GM19438 (cell line): ENCODE measurements at regions not wholly inside any gene's neighbourhood (a gene's known extent, or its start where the extent isn't known, plus 50 kb on each side); places are given as distances from the start of the nearest gene placed in this dataset.
"Not testable (repeated sequence)": the region's sequence is repeated elsewhere in the genome, so short reads cannot be mapped to it uniquely, and the experiment has no call there.

Source experiments
- ATAC-seq: cut with Tn5 transposase; IDR thresholded peaks from one replicate; pipeline ENCODE4 v1.9.1; 2021; ENCODE audit warnings: low read depth; ENCODE audit not compliant: unreplicated experiment

DNA sequence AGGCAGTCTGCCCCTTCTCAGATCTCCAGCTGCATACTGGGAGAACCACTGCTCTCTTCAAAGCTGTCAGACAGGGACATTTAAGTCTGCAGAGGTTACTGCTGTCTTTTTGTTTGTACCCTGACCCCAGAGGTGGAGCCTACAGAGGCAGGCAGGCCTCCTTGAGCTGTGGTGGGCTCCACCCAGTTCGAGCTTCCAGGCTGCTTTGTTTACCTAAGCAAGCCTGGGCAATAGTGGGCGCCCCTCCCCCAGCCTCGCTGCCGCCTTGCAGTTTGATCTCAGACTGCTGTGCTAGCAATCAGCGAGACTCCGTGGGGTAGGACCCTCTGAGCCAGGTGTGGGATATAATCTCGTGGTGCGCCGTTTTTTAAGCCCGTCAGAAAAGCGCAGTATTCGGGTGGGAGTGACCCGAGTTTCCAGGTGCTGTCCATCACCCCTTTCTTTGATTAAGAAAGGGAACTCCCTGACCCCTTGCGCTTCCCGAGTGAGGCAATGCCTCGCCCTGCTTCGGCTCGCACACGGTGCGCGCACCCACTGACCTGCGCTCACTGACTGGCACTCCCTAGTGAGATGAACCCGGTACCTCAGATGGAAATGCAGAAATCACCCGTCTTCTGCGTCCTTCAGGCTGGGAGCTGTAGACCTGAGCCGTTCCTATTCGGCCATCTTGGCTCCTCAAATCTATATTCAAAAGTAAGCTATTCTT, 224.4 kb downstream of the ZNF326 start:
- ATAC-seq = not testable (repeated sequence)

DNA sequence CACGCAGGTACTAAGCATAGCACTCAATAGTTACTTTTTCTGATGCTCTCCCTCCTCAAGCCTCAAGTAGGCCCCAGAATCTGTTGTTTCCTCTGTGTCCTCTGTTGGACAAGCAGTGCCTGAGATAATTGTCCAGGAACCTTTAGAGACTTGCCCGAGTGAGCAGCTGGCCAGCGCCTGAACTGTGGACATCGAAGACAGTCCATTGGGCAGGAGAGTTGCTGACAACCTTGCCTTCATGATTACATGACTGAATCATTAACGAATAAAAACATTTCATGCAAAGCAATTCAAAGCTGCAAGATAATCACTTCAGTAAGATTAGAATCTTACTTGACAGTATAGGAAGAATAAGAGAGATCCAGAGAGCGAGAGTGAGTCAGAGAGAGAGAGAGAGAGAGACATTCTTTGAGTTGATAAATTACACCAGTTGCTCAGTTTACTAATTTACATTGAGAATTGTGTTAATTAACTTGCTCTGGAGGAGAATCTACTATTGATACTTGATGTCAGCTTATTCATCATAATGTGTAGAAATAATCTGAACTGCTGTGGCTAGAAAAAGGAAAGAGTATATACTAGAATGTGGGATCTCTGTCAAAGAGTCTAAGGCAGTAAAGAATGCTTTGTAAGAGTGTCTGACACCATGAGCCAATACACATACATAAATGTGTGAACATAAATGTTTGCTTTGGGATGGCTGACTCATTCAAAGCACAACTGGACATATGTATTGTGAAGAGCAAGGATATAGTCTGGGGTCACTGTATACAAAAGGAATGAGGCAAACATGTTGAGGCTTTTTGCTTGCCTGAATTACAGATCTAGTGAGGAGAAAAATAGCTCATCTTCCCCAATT, 216.0 kb downstream of the ZNF326 start:
- ATAC-seq = no peak

DNA sequence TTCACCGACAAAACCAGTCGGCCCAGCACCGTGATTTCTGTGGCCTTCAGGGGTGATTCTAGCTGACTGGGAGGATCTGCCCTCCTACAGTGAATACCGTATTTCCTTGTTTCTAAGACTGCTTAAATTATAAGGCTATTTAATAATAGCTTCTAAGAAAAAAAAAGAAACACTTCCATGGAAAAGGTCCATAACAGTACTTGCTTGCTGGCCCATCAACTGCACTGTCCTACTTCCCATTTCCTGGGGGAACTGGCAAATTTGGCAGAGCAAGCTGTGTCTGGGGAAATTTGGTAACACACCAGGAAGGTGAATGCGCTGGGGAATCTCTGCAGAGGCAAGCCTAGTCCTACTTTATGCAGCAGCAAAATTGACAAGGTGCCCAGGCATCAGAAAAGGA, 214.0 kb downstream of the ZNF326 start:
- ATAC-seq = no peak

DNA sequence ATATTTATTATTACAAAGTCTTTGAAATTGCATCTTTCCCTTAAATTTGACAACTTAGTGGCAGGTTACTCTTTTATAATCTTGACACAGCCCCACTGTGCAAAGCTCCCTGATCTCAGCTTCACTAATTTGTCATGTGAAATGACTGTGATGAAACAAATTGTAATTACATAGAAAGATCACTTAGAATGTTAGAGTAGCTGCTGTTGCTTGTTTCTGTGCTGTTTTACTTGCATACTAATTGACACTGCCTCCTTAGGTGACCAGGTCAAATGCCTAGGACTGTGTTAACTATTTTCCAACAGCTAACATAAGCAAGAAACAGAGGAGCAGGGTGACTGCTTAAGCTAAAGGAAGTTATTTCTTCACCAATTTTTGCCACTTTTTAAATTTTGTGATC, 211.3 kb downstream of the ZNF326 start:
- ATAC-seq = no peak

GRCh38 chr1:90204780-90205179, 209.9 kb downstream of the ZNF326 start:
- ATAC-seq = no peak

DNA sequence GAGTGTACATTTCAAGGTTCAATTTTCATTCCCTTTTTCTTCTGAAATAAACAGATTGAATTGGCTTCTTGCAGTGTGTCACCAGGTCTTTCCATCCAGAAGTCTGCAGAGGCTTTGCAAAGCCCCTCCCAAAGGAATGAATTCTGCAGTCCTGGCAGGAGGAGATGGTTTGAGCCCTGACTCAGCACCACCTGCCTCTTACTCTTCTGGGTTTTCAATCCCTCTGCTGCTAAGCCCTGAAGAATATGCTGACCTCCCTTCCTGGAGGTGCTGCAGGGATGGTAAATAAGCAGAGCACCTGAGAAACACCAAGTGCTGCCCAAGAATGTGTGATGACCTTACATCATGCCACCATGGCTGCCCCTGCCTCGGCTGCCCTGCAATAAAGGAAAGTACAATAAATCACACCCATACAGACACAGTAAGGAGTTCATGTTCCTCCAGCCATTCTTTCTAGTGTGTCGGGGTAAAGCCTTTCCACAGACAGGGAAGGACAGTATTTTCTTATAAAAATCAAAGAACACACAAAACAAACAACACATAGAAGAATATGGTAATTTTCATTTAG, 209.2 kb downstream of the ZNF326 start:
- no peak for ATAC-seq

DNA sequence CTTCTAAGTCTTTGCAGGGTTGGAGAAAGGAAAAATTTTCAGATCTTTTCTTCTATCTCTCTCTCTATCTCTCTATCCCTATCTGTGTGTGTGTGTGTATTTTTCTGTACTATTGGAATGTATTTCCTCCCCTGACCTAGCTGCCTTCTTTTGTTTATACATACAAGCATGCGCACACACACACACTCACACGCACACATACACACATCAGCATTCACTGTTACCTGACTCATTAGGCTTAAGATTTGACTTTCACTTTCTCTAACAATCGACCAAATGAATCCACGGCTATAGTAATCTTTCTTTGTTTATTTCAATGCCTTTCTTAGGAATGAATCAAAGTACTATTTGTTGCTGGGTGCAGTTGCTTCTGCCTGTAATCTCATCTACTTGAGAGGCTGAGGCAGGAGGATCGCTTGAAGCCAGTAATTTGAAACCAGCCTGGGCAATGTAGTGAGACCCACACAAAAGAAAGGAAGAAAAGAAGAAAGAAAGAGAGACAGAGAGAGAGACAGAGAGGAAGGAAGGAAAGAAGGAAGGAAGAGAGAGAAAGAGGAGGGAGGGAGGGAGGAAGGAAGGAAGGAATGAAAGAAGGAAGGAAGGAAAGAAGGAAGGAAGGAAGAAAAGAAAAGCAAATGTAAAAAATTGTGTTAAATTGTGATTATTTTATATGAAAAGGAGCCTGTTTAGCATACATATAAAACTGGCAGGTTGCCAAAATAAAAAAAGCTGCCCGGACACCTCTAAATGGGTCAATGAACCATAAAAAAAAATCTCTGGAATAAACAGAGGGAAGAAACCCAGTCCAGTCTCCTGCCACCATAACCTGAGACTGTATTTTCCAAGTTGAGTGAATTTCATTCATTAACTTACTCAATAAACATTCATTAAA, 206.8 kb downstream of the ZNF326 start:
- no peak for ATAC-seq

DNA sequence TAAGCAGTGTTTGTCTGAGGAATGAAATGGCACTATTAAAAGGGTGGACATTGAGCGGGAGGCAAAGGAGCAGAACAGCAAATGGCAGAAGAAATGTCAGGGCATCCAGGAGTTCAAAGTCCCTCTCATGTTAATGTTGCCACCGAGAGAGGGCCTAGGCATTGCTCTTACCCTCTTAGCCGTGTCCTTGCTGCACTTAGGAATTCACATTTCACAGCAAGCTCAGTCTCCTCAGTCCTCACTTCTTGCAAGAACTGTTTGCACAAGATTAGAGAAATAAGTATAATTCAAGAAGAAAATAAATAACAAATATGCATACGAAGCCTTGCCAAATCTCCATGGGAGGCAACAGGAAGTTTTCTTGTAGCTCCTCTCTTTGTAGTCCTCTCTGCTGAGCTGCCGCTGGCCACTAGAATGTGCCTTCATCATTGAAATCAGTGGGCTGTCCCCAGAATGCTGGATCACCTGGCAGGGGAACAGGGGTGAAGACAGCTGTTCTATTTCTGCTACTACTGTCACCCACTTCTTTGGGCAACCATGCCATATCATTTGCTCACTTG, 205.8 kb downstream of the ZNF326 start:
- no peak for ATAC-seq

GRCh38 chr1:90198616-90199332, 203.9 kb downstream of the ZNF326 start:
- ATAC-seq = no peak

GRCh38 chr1:90193116-90193515, 198.2 kb downstream of the ZNF326 start:
- ATAC-seq = no peak

- ATAC-seq = no peak
Observed at GRCh38 chr1:90192408-90192807, 197.5 kb downstream of the ZNF326 start.

DNA sequence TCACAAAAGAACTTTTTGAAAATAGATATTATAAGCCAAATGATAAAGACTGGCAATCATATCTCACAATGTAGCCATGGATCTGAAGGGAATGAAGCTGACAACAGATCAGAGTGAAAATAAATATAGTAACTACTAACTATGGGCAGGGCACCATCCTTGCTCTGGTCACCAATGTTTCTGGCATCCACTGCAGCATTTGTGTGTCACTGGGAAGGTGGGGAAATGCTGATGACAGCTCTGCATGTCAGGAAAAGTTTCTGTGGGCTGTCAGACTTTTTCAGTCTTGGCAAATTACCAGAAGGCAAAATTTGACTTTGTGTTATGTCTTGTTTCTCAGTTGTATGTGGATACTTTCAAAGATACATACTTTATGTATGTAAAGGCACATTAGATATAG, 195.6 kb downstream of the ZNF326 start:
- no peak for ATAC-seq

DNA sequence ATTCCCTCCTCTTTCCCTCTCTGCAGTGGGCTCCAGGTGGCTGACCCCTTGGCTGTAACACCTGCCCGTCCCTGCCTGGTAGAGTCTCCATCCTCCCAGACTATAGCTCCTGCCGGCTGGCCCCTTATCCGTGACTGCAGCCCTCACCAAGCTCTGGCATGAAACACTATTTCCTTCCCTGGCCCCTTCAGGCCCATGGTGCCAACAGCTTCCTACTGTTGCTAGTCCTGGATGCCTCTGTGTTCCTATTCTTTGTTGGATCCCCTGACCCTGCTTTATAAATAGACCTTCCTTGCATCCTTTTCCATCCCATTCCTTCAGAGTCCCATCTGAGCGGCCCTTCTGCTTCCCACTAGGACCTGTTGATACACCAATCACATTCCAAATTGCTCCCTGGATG, 195.0 kb downstream of the ZNF326 start:
- no peak for ATAC-seq

- ATAC-seq = no peak
Observed at GRCh38 chr1:90187323-90187585, 192.3 kb downstream of the ZNF326 start.

DNA sequence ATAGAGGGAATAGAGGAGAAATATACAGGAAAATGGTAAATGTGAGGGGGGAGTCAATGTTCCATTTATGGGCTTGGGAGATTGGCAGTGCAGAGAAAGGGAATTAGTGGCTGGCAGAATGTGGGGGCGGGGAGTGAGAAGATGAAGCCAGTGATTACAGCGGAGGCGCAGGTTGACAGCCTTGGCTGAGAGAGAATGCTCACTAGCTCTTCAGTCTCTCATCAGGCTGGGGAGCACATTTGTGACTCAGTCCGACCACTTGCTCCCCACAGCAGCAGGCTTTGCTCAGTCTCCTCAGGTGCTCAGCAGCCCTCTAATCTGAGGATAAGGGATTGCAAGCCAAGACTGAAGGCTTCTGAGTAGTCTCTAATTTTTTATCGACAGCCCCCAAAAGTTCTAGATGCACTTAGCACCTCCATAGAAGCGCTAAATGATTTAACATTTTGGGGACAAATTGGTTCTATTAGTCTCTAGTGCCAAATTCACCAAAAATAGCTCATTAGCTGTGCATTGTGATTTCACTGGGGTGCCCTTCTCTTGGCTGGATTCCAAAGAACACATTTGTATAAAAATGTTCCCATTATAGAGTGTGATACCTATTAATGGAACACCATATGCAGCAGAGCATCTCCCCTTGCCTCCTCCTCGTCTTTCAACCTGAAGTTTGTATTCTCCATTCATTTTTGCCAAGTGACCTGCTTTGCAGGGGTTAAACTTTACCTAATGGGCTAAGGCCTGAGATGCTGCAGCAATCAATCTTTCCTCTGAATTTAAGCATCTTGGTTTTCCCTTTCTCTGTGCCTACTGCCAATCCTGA, 191.8 kb downstream of the ZNF326 start:
- ATAC-seq = no peak

GRCh38 chr1:90176530-90176929, 181.6 kb downstream of the ZNF326 start:
- no peak for ATAC-seq

DNA sequence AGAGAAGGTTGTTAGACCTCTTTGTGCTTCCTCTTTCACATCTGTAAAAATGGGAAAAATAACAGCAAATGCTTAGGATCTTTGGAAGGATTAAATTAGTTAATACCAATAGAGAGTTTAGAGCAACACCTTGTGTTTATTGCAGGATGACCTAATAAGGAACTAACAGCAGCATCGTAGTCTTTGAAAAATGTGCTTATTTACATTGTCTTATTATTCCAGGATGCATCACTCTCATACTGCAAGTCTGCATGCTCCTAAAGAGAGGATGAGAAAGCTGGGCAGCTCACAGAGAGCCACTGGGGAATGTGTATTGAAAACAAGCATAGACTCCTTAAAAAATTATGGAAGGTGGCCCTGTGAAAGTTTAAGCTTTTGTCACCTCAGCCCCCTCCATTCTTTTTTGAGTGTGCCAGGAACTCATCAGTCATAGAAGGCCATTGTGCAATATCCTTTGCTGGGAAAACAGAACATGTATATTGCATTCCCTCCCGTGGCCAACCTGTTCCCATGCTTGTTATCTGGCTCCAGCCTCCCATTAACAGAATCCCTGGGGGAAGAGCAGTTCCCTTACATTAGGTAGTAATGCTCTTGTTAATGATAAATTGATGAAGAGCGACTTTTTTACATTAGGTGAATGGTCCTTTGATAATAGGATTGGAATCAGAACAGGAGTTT, 180.7 kb downstream of the ZNF326 start:
- no peak for ATAC-seq

DNA sequence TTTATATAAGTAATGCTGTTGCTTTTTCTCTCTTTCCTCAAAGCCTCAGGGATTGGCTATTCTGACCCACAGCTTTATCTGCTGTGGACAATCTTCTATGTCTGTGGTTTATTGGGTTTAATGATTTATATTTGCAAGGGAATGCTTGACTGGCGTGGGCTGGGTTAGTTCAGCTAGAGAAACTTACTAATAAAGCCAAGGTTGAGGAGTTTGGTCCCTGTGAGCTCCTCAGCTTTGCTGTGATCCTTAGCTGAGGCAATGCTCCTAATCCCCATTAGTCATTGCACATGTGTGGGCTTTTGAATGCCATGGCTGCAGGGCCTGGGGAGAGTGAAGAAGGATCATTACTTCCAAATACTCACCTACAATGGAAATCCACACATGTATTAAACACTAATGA, 179.3 kb downstream of the ZNF326 start:
- no peak for ATAC-seq

DNA sequence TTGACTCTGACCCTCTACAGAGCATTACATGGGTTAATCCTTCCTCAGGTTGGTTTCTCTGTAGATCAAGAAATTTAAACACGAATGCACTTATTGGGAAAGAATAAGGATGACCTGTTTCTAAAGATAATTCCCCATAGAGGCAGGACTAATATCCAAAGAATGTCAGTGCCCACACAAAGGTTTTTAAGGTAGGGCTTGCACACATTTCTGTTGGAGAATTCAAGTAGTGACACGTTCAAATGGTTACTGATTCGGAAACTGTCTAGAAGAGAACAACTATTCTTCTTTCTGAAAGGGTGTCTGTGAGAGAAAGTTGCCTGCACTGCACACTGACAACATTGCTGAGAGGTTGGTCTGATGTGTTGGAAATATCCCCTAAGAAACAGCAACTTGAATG, 167.3 kb downstream of the ZNF326 start:
- no peak for ATAC-seq
